HG03159 (cell line): ENCODE measurements at regions not wholly inside any gene's neighbourhood (a gene's known extent, or its start where the extent isn't known, plus 50 kb on each side); places are given as distances from the start of the nearest gene placed in this dataset.
"Not testable (repeated sequence)": the region's sequence is repeated elsewhere in the genome, so short reads cannot be mapped to it uniquely, and the experiment has no call there.

ENCODE experiments used
- ATAC-seq: cut with Tn5 transposase; IDR thresholded peaks from one replicate; pipeline ENCODE4 v1.9.1; 2021; ENCODE audit warnings: mild to moderate bottlenecking, moderate library complexity; ENCODE audit not compliant: unreplicated experiment

DNA sequence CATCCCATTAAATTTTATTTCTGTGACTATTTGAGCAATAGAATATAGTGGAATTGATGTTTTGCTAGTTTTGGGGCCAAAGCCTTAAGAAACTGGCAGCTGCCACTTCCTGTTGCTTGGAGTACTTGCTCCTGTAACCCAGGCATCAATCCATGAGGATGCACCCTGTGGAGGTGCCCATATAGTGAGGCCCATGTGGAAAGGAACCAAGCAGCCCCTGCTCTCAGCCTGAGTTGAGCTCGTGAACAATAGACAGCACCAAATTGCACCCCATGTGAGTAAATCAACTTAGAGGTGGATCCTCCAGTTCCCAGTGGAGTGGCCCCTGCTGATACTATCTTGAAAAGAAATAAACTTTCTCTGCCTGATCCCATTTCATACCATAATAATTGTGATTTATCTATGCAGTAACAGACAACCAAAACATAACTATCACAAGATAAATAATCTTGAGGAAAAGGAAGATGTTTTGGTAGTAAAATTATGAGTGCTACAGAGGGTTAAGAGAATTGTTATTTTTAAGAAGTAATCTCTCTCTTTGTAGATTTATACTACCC, 481.9 kb downstream of the TBC1D32 start:
- no peak for ATAC-seq

DNA sequence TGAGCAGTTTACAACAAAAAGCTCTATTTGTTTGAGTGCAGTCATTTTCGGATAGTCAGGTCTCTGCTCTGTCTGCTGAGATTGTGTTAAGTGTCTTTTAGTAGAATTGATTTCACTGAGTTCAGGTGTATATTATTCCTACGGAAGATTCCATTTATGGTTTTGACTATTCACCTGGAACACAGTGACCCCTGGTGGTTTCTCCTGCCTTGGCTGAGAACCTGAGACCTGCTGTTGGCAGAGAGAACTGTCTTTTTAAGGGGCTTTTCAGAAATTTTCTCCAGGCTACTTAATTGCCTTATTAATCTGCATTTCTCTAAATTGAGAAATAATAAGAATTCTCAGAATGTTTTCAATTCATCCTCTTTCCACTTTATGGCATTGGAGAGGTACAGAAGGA, 508.0 kb downstream of the TBC1D32 start:
- no peak for ATAC-seq

DNA sequence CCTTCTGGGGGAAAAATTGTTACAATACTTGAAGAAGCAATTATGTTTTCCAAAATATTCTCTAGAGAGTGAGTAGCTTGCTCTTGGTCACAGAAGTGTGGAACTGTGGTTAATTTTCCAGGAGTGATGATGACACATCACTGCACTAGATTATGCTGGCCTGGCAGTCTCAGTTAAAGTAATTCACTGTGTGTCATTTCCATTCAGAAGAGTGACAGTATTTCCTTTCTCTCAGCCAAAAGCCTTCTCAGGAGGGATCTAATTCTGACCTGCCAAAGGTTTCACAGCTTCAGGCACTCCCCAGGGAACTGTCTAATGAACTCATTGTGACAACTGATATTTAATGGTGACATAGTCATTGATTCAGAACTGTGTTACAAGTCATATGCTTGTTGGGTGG, 517.5 kb downstream of the TBC1D32 start:
- no peak for ATAC-seq

DNA sequence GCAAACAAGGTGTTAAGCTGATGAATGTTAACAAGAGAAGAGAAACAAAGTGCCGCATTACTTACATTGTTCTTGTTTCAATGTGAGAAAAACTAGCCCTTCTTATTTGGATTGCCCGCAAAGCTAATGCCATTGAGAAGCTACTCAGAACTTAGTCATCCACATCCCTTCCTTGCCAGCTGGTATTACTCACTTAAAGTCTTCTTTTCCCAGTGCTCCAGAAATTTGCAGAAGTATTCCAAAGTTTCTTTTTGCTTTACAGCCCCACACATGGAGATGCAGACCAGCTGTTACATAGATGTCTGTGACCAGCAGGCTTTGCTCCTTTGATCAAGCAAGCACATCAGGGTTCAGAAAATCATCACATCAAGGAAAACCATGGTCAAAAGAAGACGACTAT, 529.0 kb downstream of the TBC1D32 start:
- ATAC-seq, result no peak

GRCh38 chr6:120804612-120805011, 529.7 kb downstream of the TBC1D32 start:
- no peak for ATAC-seq

- no peak for ATAC-seq
These were observed 547.6 kb downstream of the TBC1D32 start for GRCh38 chr6:120786682-120787081.

DNA sequence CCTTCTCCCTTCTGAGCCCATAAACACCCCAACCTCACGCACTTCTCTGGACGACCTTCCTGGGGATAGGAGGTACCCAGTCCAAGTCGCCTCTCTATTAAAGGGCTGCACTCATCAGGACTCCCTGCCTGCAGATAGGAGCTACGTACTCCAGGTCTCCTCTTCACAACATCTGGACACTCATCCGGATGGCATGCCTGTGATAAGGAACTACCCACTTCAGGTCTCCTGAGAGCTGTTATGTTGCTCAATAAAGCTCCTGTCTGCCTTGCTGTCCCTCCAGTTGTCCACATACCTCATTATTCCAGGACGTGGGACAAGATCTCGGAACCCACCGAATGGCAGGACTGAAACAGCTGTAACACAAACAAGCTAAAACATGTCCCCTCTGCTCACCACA, 548.0 kb downstream of the TBC1D32 start:
- no peak for ATAC-seq

DNA sequence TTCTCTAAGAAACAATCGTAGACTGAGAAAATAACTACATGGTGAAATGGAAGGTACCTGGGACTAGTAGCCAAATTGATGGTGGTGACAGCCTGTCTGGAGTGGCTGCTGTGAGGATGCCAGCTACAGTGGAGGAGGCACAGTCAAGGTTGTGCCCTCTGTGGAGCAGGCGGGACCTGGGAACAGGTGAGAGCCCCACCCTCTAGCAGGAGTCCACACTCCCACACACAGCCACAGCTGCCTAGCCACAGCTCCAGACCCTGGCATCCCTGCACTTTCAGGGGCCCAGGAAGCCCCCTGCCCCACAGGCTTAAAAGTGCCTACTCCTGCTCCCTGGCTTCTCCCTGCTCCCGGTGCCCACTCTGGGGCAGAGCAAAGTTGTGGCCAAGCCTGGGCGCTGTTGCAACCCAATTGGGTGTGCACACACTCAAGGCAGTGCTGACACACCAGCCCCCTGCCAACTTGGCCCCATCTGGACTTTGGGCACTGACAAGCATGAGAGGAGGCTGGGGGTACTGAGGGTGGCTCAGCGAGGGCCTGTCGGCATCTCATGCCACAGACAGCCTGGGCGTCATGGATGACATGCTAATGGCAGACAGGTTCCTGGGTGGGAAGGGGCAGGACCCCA, 548.7 kb downstream of the TBC1D32 start:
- no peak for ATAC-seq

DNA sequence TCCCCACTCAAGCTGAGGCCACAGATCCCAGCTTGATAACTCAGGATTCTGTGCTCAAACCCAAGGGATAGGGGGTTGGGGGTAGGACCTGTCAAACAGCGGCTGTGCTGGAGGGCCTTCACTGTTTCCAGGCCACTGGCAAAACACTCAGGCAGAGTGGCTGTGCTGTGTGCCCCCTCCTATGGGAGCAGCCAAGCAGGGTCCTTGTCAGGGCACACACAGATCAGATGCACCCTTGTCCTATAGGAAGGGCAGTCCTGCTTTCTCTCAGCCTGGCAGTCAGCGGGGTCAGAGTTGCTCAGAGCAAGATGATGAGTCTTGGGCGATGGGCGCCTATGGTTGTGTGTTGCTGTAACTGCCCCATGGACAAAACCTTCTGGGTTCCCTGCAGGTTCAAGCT, 554.8 kb downstream of the TBC1D32 start:
- ATAC-seq, result no peak

DNA sequence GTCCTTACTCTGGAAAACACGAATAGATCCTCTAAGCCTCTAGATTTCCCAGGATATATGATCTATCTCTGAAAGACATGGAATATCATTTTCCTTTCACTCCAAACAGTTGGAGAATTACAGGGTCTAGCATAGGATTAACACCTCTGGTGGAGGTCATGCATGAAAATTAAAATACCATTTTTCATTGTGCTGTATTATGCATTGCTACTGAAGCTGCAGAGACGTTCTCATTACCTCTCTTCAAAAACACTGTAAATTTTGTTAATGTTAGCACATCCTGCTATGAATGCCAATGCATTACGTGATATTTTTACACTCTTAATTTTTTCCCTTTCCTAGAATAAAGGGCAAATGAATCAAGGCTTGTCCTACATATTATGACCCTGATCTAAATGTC, 558.6 kb downstream of the TBC1D32 start:
- no peak for ATAC-seq

DNA sequence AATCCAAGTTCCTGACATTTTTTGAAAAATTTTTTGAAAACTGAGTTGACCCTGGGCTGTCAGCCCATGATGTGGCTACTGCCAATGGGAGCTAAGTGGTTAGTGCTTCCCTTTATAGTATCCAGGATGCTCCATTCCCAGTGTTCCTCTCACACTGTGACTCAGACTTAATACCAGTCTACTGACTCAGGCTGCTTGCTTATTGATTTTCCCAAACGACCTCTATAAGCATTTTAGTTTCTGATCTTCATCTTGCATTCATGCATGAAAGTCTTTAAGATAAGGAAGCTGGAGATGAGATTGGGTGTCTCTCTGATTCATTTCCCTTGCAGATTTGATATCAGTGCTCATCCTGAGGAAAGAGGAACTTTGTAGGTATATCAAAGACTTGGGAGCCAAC, 560.0 kb downstream of the TBC1D32 start:
- ATAC-seq, result no peak

- no peak for ATAC-seq
These were observed 563.3 kb downstream of the TBC1D32 start for GRCh38 chr6:120771019-120771418.

DNA sequence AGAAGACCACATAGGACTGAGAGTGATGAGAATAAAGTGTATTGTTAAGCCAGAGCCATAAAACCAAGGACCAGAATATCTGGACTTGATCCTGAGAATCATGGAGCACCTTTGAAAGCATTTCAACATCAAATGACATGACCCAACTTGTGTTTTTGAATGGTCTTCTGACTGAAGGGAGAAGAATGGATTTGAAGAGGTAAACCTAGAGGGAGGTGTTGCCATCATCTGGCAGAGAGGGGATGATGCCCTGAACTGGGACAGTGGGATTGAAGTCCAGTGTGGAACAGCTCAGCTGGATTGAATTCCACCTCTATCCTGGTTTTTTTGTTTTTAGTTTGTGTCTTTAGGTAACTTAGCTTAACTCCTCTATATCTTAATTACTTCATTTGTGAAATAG, 570.0 kb downstream of the TBC1D32 start:
- ATAC-seq, result no peak

DNA sequence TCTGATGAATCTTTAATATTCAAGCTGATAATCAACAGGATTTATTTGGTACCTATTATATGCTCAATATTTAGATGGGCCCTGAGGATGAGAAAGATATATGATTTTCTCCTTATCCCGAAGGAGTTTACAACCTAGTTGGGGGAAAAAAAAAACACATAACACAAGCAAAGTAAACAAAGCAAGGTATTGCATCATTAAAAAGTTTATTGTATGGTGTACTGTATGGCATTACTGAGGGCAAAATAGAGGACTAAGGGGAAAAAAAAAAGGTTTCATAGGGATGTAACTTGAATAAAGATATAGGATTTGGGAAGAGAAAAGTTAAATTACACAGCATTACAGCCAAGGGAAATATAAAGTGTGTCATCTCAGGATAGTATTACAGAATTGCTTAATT, 574.7 kb downstream of the TBC1D32 start:
- ATAC-seq, result no peak

- ATAC-seq, result not testable (repeated sequence)
These were observed 585.7 kb downstream of the TBC1D32 start for GRCh38 chr6:120748574-120748973.

GRCh38 chr6:120736740-120737139, 597.5 kb downstream of the TBC1D32 start:
- no peak for ATAC-seq

- ATAC-seq, result no peak
These were observed 598.6 kb downstream of the TBC1D32 start for GRCh38 chr6:120735641-120736040.

DNA sequence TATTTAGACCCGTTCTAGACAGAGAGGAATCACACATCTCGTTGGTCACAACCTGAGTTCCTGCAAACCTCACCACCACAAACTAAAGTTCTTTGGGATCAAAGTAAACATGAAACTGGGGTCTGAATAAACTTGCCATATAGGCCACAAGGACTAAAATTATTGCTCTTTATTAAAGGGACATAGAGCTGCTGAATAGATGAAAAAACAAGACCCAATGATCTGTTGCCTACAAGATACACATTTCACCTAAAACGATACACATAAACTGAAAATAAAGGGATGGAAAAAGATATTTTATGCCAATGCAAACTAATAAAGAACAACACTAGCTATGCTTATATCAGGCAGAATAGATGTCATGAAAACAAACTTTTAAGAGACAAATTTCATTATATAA, 623.0 kb downstream of the TBC1D32 start:
- ATAC-seq, result no peak

- no peak for ATAC-seq
These were observed 634.3 kb downstream of the TBC1D32 start for GRCh38 chr6:120700001-120700400.

- no peak for ATAC-seq
These were observed 647.8 kb downstream of the TBC1D32 start for GRCh38 chr6:120686492-120686891.

GRCh38 chr6:120682145-120682544, 652.1 kb downstream of the TBC1D32 start:
- ATAC-seq, result no peak

GRCh38 chr6:120681204-120681603, 653.1 kb downstream of the TBC1D32 start:
- ATAC-seq, result no peak

GRCh38 chr6:120675886-120676285, 658.4 kb downstream of the TBC1D32 start:
- ATAC-seq, result no peak
